ENCODE measurements at regions not wholly inside any gene's neighbourhood (a gene's known extent, or its start where the extent isn't known, plus 50 kb on each side); places are given as distances from the start of the nearest gene placed in this dataset.
"Not testable (repeated sequence)": the region's sequence is repeated elsewhere in the genome, so short reads cannot be mapped to it uniquely, and the experiment has no call there.

GRCh38 chr4:137868067-137868466, 335.8 kb upstream of the PCDH18 start:
- TF ChIP-seq POLR2A, TAF1 (IDR thresholded peaks at IDR 0.05; ENCODE audit: low read depth, low read length): not testable (repeated sequence)

All from GM12891 (cell line).